ENCODE measurements at regions not wholly inside any gene's neighbourhood (a gene's known extent, or its start where the extent isn't known, plus 50 kb on each side); places are given as distances from the start of the nearest gene placed in this dataset.

DNA sequence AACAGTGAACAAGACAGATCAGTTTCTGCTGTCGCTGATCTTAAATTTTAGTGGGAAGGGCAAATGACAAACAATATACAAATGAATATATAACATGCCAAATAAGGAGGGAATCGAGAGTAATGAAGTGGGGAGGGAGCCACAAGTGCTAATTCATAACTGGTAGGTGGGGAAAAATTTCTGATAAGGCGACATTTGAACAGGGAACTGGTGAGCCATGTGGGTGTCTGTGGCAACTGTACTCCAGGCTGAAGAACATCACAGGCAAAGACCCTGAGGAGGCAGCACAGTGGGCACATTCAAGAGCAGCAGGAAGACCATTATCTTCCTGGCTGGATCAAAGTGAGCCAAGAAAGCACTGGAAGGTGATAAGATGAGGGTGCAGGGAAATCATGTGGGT is 51.6 kb upstream of the CD28 start:
- TF ChIP-seq, protein P1, sequence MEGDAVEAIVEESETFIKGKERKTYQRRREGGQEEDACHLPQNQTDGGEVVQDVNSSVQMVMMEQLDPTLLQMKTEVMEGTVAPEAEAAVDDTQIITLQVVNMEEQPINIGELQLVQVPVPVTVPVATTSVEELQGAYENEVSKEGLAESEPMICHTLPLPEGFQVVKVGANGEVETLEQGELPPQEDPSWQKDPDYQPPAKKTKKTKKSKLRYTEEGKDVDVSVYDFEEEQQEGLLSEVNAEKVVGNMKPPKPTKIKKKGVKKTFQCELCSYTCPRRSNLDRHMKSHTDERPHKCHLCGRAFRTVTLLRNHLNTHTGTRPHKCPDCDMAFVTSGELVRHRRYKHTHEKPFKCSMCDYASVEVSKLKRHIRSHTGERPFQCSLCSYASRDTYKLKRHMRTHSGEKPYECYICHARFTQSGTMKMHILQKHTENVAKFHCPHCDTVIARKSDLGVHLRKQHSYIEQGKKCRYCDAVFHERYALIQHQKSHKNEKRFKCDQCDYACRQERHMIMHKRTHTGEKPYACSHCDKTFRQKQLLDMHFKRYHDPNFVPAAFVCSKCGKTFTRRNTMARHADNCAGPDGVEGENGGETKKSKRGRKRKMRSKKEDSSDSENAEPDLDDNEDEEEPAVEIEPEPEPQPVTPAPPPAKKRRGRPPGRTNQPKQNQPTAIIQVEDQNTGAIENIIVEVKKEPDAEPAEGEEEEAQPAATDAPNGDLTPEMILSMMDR (IDR thresholded peaks at IDR 0.05), result no peak
- no peak for TF ChIP-seq POLR2AphosphoS5 (IDR thresholded peaks at IDR 0.05)

Measured in esophagus muscularis mucosa (tissue), 3 donors.